Keratinocyte (primary cell): ENCODE measurements at regions not wholly inside any gene's neighbourhood (a gene's known extent, or its start where the extent isn't known, plus 50 kb on each side); places are given as distances from the start of the nearest gene placed in this dataset.

Experiments used
- DNase-seq: peaks from one replicate; pipeline ENCODE4 v3.0.0-alpha.2; 2011; ENCODE audit warnings: low read depth, missing footprints, low spot score
- FAIRE-seq: peaks from 2 replicates; lab custom pipeline; 2011; peaks lifted over from hg19 to GRCh38; lab: Jason Lieb, UNC
- H2AFZ ChIP-seq: 2 replicates; pipeline ENCODE4 v1.6.0; 2012; ENCODE audit warnings: low read length, control low read depth, inconsistent platforms; ENCODE audit not compliant: control insufficient read depth
- H3K27ac ChIP-seq: 2 replicates; pipeline ENCODE4 v1.5.1; 2011; ENCODE audit warnings: low read length; ENCODE audit not compliant: control insufficient read depth, insufficient read depth
- H3K27me3 ChIP-seq: 3 replicates; pipeline ENCODE4 v1.6.0; 2011; ENCODE audit warnings: low read length; ENCODE audit not compliant: control insufficient read depth, insufficient read depth; ENCODE audit errors: extremely low read depth
- H3K36me3 ChIP-seq, 2 experiments: 2 replicates in 1 of 2; 3 replicates in 1 of 2; pipeline ENCODE4 v1.5.1; 2011; ENCODE audit warnings: low read length in 2 of 2, mild to moderate bottlenecking in 1 of 2; ENCODE audit not compliant: control insufficient read depth in 2 of 2, insufficient read depth in 2 of 2; ENCODE audit errors: extremely low read depth in 1 of 2
- H3K4me1 ChIP-seq: 3 replicates; pipeline ENCODE4 v1.5.1; 2011; ENCODE audit warnings: low read length; ENCODE audit not compliant: control insufficient read depth, insufficient read depth; ENCODE audit errors: extremely low read depth
- H3K4me2 ChIP-seq: 3 replicates; pipeline ENCODE4 v1.6.0; 2011; ENCODE audit warnings: low read depth, low read length; ENCODE audit not compliant: control insufficient read depth, insufficient read depth; ENCODE audit errors: extremely low read depth
- H3K4me3 ChIP-seq, 3 experiments: fragments of 200-600 bp in 1 of 3; sonication (generic) in 1 of 3; 2 replicates in 2 of 3; 3 replicates in 1 of 3; pipeline ENCODE4 v1.5.1; 2011 to 2016; ENCODE audit warnings: low read length in 3 of 3, mild to moderate bottlenecking in 3 of 3, control low read depth in 2 of 3, inconsistent platforms in 1 of 3, low read depth in 1 of 3, mixed read lengths in 1 of 3, mixed run types in 1 of 3, moderate library complexity in 1 of 3; ENCODE audit not compliant: control insufficient read depth in 2 of 3, insufficient read depth in 2 of 3; ENCODE audit errors: extremely low read depth in 1 of 3
- H3K79me2 ChIP-seq: 2 replicates; pipeline ENCODE4 v1.6.0; 2012; ENCODE audit warnings: low read length; ENCODE audit not compliant: control insufficient read depth, insufficient read depth
- H3K9ac ChIP-seq: 3 replicates; pipeline ENCODE4 v1.6.0; 2011; ENCODE audit warnings: low read length; ENCODE audit not compliant: control insufficient read depth, insufficient read depth; ENCODE audit errors: extremely low read depth
- H3K9me1 ChIP-seq: 3 replicates; pipeline ENCODE4 v1.6.0; 2011; ENCODE audit warnings: low read length; ENCODE audit not compliant: control insufficient read depth, insufficient read depth; ENCODE audit errors: extremely low read depth
- H3K9me3 ChIP-seq: 2 replicates; pipeline ENCODE4 v1.5.1; 2012; ENCODE audit warnings: low read depth, low read length; ENCODE audit not compliant: control insufficient read depth
- H4K20me1 ChIP-seq: 3 replicates; pipeline ENCODE4 v1.6.0; 2011; ENCODE audit warnings: low read length; ENCODE audit not compliant: control insufficient read depth, insufficient read depth; ENCODE audit errors: extremely low read depth
- CTCF ChIP-seq, 3 experiments: IDR thresholded peaks in 1 of 3; conservative IDR thresholded peaks in 1 of 3; optimal IDR thresholded peaks in 1 of 3; 2 replicates in 2 of 3; 3 replicates in 1 of 3; pipeline versions ENCODE3 to v1.5.1; 2011; ENCODE audit warnings: low read length in 3 of 3, mild to moderate bottlenecking in 3 of 3, moderate library complexity in 2 of 3, control low read depth in 1 of 3, inconsistent platforms in 1 of 3; ENCODE audit not compliant: insufficient read depth in 2 of 3; ENCODE audit errors: extremely low read depth in 1 of 3
- EZH2 ChIP-seq: IDR thresholded peaks from one replicate; pipeline ENCODE4 v1.6.1; 2012; ENCODE audit warnings: inconsistent platforms, mild to moderate bottlenecking, low read length, moderate library complexity
- dilution Hi-C: fragments of 300-500 bp; cut with MboI; formaldehyde crosslinking; loops from one replicate; pipeline ENCODE4 v1.7.0; 2020; ENCODE audit warnings: low sequenced_read_pairs; ENCODE audit not compliant: extremely low pct_ligation_motif_present

- dilution Hi-C loops: no loop called here
Observed at GRCh38 chr10:117612113-117612512, 69.6 kb downstream of the EMX2 start.

DNA sequence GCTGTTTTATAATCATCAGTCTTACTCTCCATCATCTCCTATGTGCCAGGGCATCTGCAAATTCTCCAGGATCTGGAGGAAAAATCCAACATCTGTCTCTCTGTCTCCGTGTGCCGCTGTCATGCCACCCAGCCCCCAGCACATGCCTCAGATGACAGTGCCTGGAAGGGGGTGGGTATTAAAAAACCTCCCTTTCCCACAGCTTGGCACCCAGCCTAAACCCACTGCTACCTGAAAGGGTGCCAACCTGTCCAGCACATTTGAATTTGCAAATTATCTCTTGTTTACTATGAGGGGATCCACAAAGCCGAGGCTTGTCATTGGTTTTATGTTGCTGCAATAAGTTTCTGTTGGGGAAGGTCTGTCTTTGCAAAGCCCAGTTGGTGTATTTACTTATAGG, 73.1 kb downstream of the EMX2 start:
- Histone ChIP-seq H3K27me3 (peaks cover 3% of the 10 kb centered on the region), H3K36me3 (no peaks in the 10 kb centered on the region), H4K20me1 (no peaks in the 10 kb centered on the region), H3K9me3 (no peaks in the 10 kb centered on the region), H3K4me1 (no peaks in the 10 kb centered on the region), H3K9ac (no peak overlapping the region), H3K9me1 (no peaks in the 10 kb centered on the region), H2AFZ (no peak overlapping the region), H3K27ac (no peak overlapping the region), H3K4me2 (no peak overlapping the region), H3K4me3 (no peak overlapping the region), H3K79me2 (no peaks in the 10 kb centered on the region)
- dilution Hi-C loops: no loop called here
- DNase-seq (no peak), FAIRE-seq (no peak)
- TF ChIP-seq CTCF (optimal IDR thresholded peaks at IDR 0.05 in 1 of 3, IDR thresholded peaks at IDR 0.05 in 1 of 3, conservative IDR thresholded peaks at IDR 0.05 in 1 of 3; ENCODE audit: extremely low read depth in 1 of 3, insufficient read depth in 2 of 3, low read length in 3 of 3) (no peak), EZH2 (no peak)

More at GRCh38 chr10:117612113-117612512, 69.6 kb downstream of the EMX2 start:
- Histone ChIP-seq H4K20me1 (no peaks in the 10 kb centered on the region), H3K27me3 (no peaks in the 10 kb centered on the region), H3K4me1 (peaks cover 5% of the 10 kb centered on the region), H2AFZ (no peak overlapping the region), H3K79me2 (no peaks in the 10 kb centered on the region), H3K36me3 (no peaks in the 10 kb centered on the region), H3K27ac (no peak overlapping the region), H3K9ac (no peak overlapping the region), H3K4me2 (no peak overlapping the region), H3K9me3 (no peaks in the 10 kb centered on the region), H3K9me1 (no peaks in the 10 kb centered on the region), H3K4me3 (no peak overlapping the region)
- no peak for DNase-seq
- no peak for TF ChIP-seq CTCF (optimal IDR thresholded peaks at IDR 0.05 in 1 of 3, IDR thresholded peaks at IDR 0.05 in 1 of 3, conservative IDR thresholded peaks at IDR 0.05 in 1 of 3; ENCODE audit: extremely low read depth in 1 of 3, insufficient read depth in 2 of 3, low read length in 3 of 3)
- TF ChIP-seq EZH2: no peak
- no peak for FAIRE-seq
